NCI-H1417 (cell line): ENCODE measurements at regions not wholly inside any gene's neighbourhood (a gene's known extent, or its start where the extent isn't known, plus 50 kb on each side); places are given as distances from the start of the nearest gene placed in this dataset.
"Not testable (repeated sequence)": the region's sequence is repeated elsewhere in the genome, so short reads cannot be mapped to it uniquely, and the experiment has no call there.

Experiments used
- DNase-seq, 3 experiments: peaks; one replicate each; lab custom pipeline; 2025; lab: John Stamatoyannopoulos, UW

DNA sequence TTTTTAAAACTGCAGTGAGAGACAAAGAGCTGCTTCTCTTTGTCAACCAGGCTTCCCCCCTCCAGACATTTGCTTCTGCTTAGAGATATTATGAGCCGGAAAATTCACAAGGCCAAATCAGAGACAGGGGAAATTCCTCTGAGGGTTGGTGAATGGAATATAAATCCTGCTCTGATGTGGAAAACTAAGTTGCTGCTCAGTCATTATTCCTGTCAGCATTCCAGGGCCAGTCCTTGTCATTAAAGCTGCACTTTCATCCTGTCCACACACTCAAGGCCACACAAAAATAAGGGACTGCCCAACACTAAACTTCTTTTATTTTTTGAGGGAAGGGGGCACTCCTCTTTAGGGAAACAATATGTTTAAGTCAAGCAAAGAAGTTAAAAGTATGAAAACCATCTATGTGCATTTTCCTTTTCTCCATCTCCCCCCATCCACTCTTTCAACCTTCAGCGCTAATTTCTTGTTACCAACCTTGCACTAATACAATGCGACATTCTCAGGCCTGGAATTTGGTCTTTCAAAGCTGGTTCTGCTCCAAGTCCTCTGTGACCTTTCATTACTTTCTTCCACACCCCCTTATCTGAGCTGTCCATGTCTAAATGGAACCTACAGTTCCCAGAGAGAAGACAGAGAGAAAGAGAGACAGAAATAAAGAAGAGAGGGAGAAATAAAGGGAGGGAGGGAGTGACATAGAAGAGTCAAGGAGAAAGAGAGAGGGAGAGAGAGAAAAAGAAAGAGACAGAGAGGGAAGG is 118.9 kb upstream of the S1PR3 start:
- no peak for DNase-seq

DNA sequence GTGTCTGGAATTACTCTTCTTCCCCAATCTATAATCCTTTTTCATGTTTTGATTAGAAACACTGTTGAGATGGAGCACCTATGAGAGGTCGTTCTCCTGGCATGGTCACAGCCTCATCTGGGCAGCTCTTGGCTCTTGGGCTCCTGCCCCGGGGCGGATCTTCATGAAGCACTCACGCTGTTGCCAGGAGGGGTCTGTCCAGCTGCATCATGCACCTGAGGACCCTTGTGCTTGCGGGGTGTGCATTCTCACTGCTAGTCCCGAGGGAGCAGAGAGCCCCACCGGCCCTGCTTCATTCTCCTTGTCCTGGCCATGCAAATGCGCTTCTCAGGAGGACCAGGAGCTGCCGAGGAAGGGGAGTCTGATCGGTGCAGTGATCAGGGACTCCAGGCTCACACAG is 117.6 kb upstream of the S1PR3 start:
- DNase-seq, result no peak

DNA sequence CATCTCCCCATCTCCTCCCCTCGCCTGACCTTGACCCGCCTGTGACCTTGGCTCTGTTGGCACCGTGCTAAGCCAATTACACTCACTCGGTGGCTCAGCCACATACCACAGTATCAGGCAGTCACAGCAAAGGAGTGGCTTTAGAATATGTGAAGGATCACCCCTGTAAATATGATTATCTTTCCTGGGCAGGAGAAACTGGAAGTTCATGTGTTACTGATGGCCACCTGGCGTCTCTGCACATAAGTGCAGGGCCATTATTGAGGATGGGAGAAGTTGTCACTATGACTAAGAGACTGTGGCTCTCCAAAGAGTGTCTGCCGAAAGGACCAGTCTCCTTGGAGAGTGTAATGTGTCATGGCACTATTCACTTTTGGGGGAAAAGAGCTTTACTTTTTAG is 116.9 kb upstream of the S1PR3 start:
- DNase-seq, result no peak

DNA sequence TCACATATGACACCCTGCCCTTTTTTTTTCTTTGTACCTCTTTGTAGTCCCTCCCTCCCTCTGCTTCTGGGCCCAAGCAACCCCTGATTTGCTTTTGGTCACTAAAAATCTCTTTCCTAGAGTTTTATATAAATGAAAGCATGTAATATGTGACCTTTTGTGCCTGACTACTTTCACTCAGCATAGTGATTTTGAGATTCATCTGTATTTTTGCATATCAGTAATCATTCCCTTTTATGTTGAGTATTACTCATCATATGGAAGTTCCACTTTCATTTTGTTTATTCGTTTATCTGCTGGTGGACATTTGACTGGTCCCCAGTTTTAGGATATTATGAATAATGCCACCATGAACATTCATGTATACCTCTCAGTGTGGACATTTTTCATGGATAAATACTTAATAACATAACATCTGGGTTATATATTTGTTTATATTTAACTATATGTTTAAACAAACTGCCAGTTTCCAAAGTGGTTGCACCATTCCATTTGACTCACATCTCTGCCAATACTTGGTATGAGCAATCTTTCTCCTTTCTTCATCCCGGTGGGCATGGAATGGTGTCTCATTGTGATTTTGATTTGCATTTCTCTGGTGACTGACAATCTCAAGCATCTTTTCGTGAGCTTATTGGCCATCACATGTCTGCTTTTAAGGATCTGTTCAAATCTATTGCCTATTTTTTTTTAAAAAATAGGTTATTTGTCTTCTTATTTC is 115.7 kb upstream of the S1PR3 start:
- no peak for DNase-seq

DNA sequence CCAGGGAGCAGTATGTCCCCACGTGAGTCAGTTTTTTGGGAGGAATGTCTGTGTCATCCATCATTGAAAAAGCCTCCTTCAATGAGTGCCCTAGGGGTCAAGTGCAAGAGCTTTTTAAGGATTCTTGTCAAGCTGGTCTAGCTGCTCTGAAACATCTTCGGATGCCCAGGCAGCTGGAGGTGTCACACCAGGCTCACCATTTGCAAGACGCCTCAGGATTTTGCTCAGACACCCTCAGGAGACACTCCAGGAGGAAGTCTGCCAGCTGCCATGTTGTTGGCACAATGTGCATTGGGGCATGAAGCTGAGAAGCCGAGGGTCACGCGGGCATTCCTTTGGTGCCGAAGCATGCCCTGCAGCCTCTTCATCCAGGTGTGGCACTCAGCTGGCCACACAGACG is 111.1 kb upstream of the S1PR3 start:
- DNase-seq, result no peak

DNA sequence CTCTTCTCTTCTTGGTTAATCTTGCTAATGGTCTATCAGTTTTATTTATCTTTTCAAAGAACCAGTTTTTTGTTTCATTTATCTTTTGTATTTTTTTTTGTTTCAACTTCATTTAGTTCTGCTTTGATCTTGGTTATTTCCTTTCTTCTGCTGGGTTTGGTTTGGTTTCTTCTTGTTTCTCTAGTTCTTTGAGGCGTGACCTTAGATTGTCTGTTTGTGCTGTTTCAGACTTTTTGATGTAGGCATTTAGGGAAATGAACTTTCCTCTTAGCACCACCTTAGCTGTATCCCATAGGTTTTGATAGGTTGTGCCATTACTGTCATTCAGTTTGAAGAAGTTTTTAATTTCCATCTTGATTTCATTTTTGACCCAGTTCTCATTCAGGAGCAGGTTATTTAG is 107.0 kb upstream of the S1PR3 start:
- DNase-seq, result not testable (repeated sequence)

DNA sequence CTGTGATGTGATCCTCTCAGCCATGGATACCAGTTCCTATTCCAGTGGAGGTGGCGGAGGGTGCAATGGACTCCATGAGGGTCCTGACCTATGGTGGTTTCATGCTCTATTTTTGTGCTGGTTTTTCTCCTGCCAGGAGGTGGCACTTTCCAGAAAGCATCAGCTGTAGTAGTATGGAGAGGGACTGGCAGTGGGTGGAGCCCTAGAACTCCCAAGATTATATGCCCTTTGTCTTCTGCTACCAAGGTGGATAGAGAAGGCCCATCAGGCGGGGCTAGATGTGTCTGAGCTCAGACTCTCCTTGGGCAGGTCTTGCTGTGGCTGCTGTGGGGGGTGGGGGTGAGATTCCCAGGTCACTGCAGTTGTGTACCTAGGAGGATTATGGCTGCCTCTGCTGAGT is 104.5 kb upstream of the S1PR3 start:
- not testable (repeated sequence) for DNase-seq

DNA sequence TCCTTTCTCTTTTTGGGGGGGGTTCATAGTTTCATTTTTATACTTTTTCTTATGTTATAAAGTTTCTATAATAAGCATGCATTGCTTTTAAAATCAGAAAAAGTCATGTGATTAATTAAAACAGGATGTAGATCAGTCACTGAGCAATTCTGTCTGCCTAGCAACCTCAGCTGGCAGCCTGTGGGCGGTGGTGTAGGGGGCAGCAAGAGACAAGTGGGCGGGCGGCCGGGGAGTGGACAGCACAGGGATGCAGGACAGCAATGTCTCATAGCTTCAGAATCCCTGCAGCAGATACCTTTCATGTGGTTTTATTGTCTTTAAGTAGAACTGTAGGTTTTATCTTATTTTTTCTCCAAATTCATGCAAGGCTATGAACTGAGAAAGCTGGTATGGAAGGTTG is 101.9 kb upstream of the S1PR3 start:
- DNase-seq, result no peak

DNA sequence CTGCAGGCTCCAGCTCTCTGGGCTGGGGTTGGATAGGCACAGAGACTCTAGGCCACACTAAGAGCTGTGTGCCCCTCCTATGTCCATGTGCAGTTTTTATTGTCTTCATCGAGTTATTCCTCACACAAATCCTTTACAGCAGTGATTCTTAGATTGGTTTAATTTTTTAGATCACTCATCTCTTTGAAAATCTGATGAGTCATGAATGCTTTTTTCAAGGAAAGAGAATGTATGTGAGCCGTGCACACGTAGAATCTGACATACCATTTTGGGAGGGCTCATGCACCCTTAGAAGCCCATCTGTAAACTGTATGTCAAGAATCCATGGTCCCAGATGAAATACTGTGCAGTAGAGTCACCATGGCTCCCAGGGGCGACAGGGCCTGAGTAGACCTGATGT is 100.7 kb upstream of the S1PR3 start:
- DNase-seq, result no peak

DNA sequence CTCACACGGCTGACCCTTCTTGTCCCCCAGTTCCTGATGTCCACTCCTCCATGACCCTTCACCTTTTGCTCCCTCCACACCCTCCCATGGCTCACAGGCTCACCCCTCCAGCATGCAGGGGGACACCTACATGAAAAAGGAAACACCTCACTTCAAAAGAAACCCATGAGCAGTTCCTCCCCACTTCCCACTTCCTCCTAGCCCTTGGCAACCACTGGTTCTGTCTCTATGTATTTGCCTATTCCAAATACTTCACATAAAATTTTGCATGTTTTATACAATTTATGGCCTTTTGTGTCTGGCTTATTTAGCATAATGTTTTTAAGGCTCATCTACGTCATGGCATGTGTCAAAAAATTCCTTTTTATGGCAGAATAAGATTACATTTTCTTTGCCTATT is 100.2 kb upstream of the S1PR3 start:
- no peak for DNase-seq

DNA sequence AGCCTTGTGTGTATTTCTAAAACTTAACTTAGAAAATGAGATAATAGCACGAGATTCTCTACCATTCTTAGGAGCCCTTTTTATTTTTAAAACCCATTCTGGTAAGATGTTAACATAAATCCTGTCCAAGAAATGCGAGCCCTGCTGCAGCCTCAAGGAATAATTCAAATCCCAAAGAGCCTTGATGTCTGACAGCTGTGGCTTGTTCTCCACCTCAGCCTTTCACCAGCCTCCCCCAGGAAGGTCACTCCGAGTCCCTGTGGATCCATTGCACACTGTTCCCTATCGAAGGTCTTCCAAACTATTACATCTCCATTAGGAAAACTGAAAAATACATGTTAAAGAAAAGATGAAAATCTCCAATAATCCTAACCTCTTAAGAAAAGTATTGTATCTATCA is 98.5 kb upstream of the S1PR3 start:
- no peak for DNase-seq

DNA sequence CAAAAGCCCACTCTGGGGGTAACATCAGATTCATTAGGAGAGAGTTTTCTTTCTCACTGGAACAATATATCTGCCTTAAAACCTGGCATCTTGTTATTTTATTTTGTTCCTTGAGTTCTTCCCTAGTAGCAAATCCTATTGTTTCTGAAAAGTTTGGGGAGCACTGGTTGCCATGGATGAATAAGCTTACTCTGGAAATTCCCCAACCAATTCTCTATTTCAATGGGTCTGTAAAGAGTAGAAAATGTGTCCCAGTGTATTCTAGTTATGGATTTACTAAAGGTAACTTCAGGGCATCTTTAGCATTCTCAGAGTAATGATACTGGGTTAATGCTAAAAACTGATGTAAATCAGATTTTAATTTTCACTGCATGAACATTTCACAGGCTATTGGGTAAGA is 94.2 kb upstream of the S1PR3 start:
- DNase-seq, result no peak

DNA sequence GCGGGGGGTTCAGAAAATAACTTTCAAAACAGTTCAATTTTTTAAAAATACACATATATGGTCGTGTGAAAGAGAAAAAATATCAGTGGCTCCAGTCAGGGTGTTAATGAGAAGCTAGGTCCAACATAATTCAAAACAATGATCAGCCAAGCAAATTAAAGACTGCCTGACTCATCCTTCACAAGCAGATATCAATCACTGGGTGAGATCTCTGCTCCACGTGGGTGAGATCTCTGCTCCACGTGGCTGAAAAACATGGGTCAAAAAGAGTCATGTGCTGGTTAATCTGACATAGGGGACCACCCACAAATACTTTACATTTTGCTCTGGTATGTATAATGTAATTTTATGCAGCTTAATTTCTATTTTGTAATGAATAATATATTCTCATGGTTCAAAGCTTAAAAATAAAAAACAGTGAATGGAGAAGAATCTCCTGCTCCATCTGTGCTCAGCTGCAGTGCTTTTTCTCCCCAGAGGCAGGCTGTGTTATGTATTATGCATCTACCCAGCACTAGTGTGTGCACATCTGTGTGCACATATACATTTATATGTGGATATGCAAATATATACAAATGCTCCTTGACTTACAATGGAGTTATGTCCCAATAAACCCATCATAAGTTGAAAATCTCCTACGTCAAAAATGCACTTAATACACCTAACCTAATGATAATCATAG is 93.1 kb upstream of the S1PR3 start:
- no peak for DNase-seq

DNA sequence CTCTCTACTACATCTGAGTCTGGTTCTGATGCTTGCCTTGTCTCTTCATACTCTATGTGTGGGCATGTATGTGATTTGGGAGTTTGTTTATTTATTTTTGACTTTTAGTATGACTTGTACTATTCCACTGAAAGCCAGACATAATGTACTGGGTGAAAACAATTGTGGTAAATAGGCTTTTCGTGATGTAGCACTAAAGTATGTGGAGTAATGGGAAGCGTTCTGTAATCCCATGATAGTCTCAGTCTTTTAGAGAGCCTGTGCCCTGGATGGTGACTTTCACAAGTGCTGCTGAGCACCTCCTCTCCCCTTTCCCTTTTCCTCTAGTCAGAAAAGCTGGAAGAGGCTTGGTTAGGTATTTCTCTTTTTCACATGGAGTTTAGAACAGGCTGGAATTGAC is 85.8 kb upstream of the S1PR3 start:
- DNase-seq, result no peak

DNA sequence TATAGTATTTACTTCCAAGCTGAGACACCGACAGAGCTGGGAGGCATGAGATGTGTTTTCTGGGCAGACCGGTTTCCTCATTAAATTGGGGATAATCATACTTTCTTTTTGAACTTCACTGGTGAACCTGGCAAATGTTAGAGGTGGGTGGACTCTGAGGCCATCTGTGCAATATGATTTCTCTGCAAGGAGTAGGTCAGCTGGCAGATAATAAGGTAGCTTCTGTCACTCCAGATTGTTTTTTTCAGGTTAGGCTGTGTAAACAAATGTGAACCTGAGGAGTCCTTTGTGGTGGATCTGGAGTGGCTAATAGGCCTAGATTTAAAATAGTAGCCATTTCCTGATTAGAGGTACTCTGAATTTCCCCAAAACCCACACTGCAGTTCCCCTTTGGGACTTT is 75.4 kb upstream of the S1PR3 start:
- no peak for DNase-seq

DNA sequence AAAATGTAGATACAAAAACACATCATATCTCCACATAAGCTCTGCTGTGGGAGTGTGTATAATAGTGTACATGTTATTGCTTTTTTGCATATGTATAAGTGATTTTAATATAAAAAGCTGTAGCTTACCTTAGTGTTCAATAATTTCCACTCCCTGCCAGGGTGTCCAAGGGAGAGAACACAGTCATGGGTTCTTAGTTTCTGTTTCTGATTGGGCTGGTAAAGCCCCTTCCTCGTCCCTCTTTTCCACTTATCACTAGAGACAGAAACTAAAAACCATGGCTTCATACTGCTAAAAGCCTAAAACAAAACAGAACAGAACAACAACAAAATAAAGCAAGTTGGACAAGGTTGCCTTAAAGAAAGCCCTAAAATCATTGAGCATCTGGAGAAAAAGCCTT is 74.4 kb upstream of the S1PR3 start:
- DNase-seq, result no peak

DNA sequence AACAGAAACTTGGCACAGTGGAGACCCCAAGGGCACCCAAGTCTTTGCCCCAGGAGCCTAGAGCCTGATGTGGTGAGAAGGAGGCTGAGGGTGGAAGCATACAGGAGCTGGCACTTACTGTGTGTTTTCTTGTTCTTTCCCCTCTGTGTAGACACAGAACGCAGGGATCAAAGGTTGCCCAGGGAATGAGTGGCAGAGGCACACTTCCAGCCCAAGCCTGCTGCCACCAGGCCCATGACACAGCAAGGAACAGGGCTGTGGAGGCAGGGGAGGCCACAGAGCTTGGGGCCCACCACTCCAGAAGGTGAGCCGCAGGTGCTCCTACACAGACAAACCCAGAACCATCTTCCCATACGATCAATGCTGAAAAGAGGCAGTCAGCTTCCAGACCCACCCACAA is 73.9 kb upstream of the S1PR3 start:
- no peak for DNase-seq

DNA sequence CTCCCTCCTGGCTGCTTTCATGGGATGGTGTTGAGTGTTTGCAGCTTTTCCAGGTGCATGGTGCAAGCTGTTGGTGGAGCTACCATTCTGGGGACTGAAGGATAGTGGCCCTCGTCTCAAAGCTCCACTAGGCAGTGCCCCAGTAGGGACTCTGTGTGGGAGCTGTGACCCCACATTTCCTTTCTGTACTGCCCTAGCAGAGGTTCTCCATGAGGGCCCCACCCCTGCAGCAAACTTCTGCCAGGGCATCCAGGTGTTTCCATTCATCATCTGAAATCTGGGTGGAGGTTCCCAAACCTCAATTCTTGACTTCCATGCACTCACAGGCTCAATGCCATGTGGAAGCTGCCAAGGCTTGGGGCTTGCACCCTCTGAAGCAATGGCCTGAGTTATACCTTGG is 72.7 kb upstream of the S1PR3 start:
- DNase-seq, result not testable (repeated sequence)

DNA sequence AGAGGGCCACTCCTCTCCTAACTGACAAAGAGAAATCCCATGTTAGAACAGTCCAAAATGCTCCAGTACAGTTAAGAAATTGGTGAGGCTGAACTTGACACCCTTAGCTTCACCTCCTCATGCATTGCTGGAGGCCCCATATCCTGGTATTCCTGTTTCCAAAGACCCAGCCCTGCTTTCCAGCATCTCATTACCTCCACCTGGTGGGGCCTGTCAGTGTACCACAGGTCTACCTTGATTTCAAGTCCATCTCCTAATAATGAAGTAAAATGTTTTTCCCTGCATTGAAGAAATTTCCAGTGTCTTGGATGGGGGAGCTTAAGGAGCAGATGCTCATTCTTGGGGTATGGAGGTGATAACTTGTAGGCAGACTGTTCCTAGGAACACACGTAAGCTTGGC is 70.6 kb upstream of the S1PR3 start:
- no peak for DNase-seq

DNA sequence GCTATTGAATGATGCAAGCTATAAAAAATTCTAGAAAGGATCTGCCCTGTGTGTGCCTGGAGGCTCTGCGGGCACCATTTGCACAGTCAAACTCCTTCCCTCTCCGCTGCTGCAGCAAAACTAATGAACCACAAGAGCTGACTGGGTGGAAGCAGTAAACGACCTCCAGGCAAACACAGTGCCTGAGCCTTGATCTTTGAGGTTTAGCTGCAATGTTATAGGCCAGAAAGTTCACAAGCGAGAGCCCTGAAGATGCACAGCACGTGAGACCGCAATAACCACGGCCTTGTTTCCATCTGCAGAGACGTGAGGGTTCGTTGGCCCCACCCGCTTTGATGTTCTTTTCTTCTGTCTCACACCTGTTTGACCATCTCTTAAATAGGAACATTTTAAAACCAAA is 69.2 kb upstream of the S1PR3 start:
- DNase-seq, result no peak

DNA sequence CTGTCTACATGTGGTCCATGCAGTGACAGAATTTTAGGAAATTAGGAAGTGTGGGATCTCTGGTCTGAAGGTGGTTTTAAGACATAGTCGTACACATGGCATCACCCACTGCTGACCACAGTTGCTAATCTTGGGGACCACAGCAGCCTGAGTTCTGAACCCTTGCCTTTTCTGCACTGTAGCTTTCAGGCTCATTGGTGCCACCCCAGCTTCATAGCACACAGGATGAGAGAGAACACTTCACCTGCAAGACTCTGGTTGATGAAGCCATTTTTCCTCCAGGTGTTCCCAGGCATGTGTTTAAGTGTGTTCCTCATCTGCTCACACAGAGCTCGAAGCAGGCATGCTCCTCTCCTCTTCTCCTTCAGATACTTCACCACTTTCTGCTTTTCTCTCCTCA is 68.2 kb upstream of the S1PR3 start:
- no peak for DNase-seq

DNA sequence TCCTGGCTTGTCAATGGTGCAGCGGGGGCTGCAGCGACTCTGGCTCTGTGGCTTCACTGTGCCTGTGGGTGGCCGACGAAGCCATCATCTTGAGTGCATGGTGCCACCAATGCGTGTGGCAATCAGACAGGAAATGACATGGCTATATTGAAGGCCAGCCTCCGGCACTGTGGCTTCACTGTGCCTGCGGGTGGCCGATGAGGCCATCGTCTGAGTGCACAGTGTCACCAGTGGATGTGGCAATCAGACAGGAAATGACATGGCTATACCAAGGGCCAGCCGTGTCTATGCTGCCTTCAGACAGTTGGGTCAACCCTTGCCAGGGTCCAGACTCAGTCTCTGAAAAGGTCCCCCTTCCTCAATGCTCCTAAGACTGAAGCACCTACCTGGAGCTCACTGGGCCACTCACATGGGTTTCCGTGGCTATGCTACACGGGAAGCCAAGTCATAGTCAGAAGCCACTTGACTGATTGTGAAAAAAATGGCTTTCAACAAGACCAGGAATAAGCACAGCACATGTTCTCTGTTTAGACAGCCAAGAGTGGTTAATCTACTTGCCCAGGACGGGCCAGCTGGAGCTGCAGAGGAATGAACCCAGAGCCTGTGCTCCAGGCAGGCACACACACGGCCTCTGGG is 67.5 kb upstream of the S1PR3 start:
- DNase-seq, result no peak

DNA sequence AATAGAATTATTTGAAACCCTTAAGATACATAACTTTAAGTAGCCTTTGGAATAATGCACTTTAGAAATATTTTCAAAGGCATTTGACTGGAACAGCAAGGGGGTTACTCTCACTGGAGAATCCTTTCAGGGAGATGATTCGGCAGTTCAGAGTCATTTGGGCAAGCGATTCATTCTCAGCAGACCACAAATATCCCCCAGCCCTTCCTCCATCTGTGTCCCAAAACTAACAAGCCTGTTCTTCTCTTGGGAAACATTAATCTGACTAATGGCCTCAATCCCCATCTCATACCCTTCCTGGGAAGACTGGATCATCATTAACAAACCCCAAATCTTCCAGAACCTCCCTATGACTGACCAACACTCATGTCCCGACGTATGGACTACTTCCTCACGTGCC is 65.8 kb upstream of the S1PR3 start:
- no peak for DNase-seq
